Stomach (tissue), 4 donors: ENCODE measurements at regions not wholly inside any gene's neighbourhood (a gene's known extent, or its start where the extent isn't known, plus 50 kb on each side); places are given as distances from the start of the nearest gene placed in this dataset.

Experiments
- CTCF ChIP-seq, 7 experiments: fragments of 450-650 bp in 4 of 7; fragments of 200-600 bp in 3 of 7; sonication (generic) in 3 of 7; IDR thresholded peaks; one replicate each; pipeline ENCODE4 v1.5.1; 2016 to 2019; ENCODE audit warnings: antibody characterized with exemption in 7 of 7, control low read depth in 2 of 7, mild to moderate bottlenecking in 1 of 7
- EP300 ChIP-seq: sonication (generic); formaldehyde crosslinking; IDR thresholded peaks from one replicate; pipeline ENCODE4 v1.6.1; 2017; ENCODE audit warnings: antibody characterized with exemption
- POLR2A ChIP-seq, 4 donors: fragments of 450-650 bp; IDR thresholded peaks; one replicate each; pipeline ENCODE4 v1.6.1; 2016; ENCODE audit warnings: antibody characterized with exemption in 4 of 4, control low read depth in 2 of 4, mild to moderate bottlenecking in 1 of 4, moderate library complexity in 1 of 4
- POLR2AphosphoS5 ChIP-seq, 3 donors: sonication (generic); formaldehyde crosslinking; IDR thresholded peaks; one replicate each; pipeline ENCODE4 v1.6.1; 2016; ENCODE audit warnings: antibody characterized with exemption in 3 of 3

DNA sequence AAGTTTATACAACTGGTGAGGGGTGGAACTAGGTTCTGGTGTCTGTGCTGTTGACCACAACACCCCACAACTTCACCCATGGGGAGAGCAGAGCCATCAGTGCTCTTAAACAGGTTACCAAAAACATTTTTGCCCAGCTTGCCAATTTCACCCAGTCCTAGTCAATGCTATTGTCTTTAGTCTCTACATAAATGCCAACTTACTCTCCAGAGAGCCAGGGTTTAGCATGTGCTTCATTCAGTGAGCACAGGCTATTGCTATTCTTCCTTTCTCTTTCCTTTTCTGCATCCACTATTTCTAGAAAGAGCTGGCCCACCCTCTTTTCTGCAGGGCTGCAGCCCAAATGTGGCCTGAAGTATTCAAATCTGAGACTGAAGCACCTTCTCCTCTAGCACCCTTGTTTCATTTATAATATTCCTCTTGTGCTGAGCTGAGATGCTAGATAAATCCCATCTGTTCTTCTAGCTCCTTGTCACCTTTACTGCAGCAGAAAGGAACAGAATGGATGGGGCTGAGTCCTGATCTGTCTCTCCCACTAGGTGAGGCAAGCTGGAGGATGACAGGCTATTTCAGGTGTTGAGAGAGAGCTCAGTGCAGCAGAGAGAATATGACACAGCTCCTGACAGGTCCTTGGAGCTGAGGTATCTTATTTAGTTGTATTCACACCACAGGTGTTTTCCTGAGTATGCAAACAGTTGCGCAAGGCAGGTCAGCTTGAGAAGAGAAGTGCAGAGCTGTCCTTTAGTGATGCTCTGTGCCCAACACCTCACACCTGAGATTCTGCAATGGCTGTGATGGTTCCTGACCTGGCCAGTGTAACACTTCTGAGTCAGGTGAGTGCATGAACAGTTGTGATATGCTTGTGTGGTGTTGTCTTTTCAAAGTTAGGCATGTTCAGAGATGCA lies 819.2 kb downstream of the CCSER2 start:
- TF ChIP-seq CTCF (IDR thresholded peaks at IDR 0.05) (no peak), POLR2AphosphoS5 (IDR thresholded peaks at IDR 0.05) (no peak), POLR2A (IDR thresholded peaks at IDR 0.05) (no peak), EP300 (no peak)
